ENCODE measurements at regions not wholly inside any gene's neighbourhood (a gene's known extent, or its start where the extent isn't known, plus 50 kb on each side); places are given as distances from the start of the nearest gene placed in this dataset.

- in situ Hi-C loops (cut with HindIII; ENCODE audit: low sequenced_read_pairs) = no loop called here
- H3K4me3 ChIP-seq (ENCODE audit: low read depth, low read length) = no peak overlapping the region
- TF ChIP-seq, protein P1, sequence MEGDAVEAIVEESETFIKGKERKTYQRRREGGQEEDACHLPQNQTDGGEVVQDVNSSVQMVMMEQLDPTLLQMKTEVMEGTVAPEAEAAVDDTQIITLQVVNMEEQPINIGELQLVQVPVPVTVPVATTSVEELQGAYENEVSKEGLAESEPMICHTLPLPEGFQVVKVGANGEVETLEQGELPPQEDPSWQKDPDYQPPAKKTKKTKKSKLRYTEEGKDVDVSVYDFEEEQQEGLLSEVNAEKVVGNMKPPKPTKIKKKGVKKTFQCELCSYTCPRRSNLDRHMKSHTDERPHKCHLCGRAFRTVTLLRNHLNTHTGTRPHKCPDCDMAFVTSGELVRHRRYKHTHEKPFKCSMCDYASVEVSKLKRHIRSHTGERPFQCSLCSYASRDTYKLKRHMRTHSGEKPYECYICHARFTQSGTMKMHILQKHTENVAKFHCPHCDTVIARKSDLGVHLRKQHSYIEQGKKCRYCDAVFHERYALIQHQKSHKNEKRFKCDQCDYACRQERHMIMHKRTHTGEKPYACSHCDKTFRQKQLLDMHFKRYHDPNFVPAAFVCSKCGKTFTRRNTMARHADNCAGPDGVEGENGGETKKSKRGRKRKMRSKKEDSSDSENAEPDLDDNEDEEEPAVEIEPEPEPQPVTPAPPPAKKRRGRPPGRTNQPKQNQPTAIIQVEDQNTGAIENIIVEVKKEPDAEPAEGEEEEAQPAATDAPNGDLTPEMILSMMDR (IDR thresholded peaks at IDR 0.05; ENCODE audit: low read depth, low read length, missing control alignments) = no peak
- DNase-seq (ENCODE audit: low read depth) = no peak
Measured at GRCh38 chr21:27498025-27498424, 531.1 kb upstream of the ADAMTS5 start.

- TF ChIP-seq, protein P1 (IDR thresholded peaks at IDR 0.05; ENCODE audit: low read depth, low read length, missing control alignments) = no peak
- H3K4me3 ChIP-seq (ENCODE audit: low read depth, low read length) = no peak overlapping the region
- no peak for DNase-seq (ENCODE audit: low read depth)
- in situ Hi-C loops (cut with HindIII; ENCODE audit: low sequenced_read_pairs) = no loop called here
Measured at GRCh38 chr21:27495836-27496235, 528.9 kb upstream of the ADAMTS5 start.

DNA sequence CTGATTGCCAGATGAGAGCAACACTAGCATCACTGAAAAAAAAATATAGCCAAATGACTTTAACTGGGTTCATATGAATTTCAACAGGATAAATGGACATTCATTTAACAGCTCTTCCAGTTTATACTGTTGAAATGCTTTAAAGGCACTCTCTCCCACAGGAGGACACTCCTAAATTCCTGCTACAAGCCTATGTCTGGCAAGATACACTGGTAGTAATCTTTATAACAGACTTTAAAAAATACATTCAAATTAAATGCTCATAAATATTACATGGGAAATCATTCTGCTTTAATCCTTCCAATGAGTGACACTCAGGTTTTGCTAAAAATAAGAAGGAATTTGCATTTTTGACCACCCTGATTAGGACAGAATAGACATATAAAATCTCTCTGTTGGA, 526.7 kb upstream of the ADAMTS5 start:
- TF ChIP-seq, protein P1 (IDR thresholded peaks at IDR 0.05; ENCODE audit: low read depth, low read length, missing control alignments) = no peak
- no peak overlapping the region for H3K4me3 ChIP-seq (ENCODE audit: low read depth, low read length)
- in situ Hi-C loops (cut with HindIII; ENCODE audit: low sequenced_read_pairs) = no loop called here
- no peak for DNase-seq (ENCODE audit: low read depth)

- TF ChIP-seq, protein P1 (IDR thresholded peaks at IDR 0.05; ENCODE audit: low read depth, low read length, missing control alignments) = no peak
- H3K4me3 ChIP-seq (ENCODE audit: low read depth, low read length) = no peak overlapping the region
- DNase-seq (ENCODE audit: low read depth) = no peak
- in situ Hi-C loops (cut with HindIII; ENCODE audit: low sequenced_read_pairs) = no loop called here
Measured at GRCh38 chr21:27487676-27488075, 520.8 kb upstream of the ADAMTS5 start.

- DNase-seq (ENCODE audit: low read depth) = peak; percentile 40
- TF ChIP-seq, protein P1 (IDR thresholded peaks at IDR 0.05; ENCODE audit: low read depth, low read length, missing control alignments) = no peak
Measured at GRCh38 chr21:27480841-27481261, 514.0 kb upstream of the ADAMTS5 start.

DNA sequence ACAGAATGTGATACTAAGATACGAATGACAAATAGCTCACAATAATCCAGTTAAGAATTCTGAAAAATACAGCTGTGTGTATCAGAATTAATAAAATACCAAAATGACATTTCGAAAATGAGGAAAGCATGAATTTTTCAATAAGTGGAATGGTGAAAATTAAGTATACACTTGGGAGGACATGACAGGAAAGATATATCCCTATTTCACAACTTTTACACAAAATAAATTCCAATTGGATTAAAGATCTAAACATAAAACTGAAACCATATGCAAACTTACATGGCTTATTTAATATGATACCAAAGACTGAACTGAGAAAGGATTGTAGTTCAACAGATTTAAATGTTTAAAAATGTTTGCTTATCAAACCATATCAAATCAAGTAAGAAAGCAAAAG, 510.4 kb upstream of the ADAMTS5 start:
- no peak for DNase-seq (ENCODE audit: low read depth)
- no peak overlapping the region for H3K4me3 ChIP-seq (ENCODE audit: low read depth, low read length)
- TF ChIP-seq, protein P1 (IDR thresholded peaks at IDR 0.05; ENCODE audit: low read depth, low read length, missing control alignments) = no peak
- in situ Hi-C loops (cut with HindIII; ENCODE audit: low sequenced_read_pairs) = no loop called here

More at GRCh38 chr21:27480841-27481261, 514.0 kb upstream of the ADAMTS5 start:
- no peak overlapping the region for H3K4me3 ChIP-seq (ENCODE audit: low read depth, low read length)
- in situ Hi-C loops (cut with HindIII; ENCODE audit: low sequenced_read_pairs) = no loop called here

- no peak overlapping the region for H3K4me3 ChIP-seq (ENCODE audit: low read depth, low read length)
- TF ChIP-seq, protein P1 (IDR thresholded peaks at IDR 0.05; ENCODE audit: low read depth, low read length, missing control alignments) = peak; percentile 54
- in situ Hi-C loops (cut with HindIII; ENCODE audit: low sequenced_read_pairs) = no loop called here
- no peak for DNase-seq (ENCODE audit: low read depth)
Measured at GRCh38 chr21:27476696-27477095, 509.8 kb upstream of the ADAMTS5 start.

All from astrocyte of the cerebellum (primary cell).